ENCODE measurements at regions not wholly inside any gene's neighbourhood (a gene's known extent, or its start where the extent isn't known, plus 50 kb on each side); places are given as distances from the start of the nearest gene placed in this dataset.

GRCh38 chr4:163679189-163679588 is 184.7 kb downstream of the TMA16 start:
- H3K27ac ChIP-seq (ENCODE audit: low read depth in 2 of 2, low read length in 2 of 2), result no peak overlapping the region
- no peak for TF ChIP-seq CTCF (IDR thresholded peaks at IDR 0.05; ENCODE audit: borderline replicate concordance, extremely low read depth, insufficient read depth)
- no peak overlapping the region for H3K4me3 ChIP-seq (ENCODE audit: low read length in 3 of 3)
- FAIRE-seq, result no peak
- no peaks in the 10 kb centered on the region for H3K36me3 ChIP-seq (ENCODE audit: control insufficient read depth in 2 of 3, insufficient read depth in 3 of 3, low read length in 3 of 3)
- intact Hi-C loops (cut with DNase I), result no loop called here
- no peak for DNase-seq
- H3K4me1 ChIP-seq (ENCODE audit: control insufficient read depth in 2 of 3, insufficient read depth in 2 of 3, low read depth in 1 of 3, low read length in 3 of 3), result no peaks in the 10 kb centered on the region
- H3K9me3 ChIP-seq (ENCODE audit: control insufficient read depth in 2 of 3, insufficient read depth in 1 of 3, low read length in 3 of 3), result no peaks in the 10 kb centered on the region
- no peaks in the 10 kb centered on the region for H3K27me3 ChIP-seq (ENCODE audit: control insufficient read depth, insufficient read depth, low read length)
- no peak overlapping the region for H3K9ac ChIP-seq (ENCODE audit: low read length in 3 of 3)

GRCh38 chr4:163680386-163681098 is 186.1 kb downstream of the TMA16 start:
- H3K4me1 ChIP-seq (ENCODE audit: control insufficient read depth in 2 of 3, insufficient read depth in 2 of 3, low read depth in 1 of 3, low read length in 3 of 3), result no peaks in the 10 kb centered on the region
- intact Hi-C loops (cut with DNase I), result no loop called here
- FAIRE-seq, result no peak
- H3K36me3 ChIP-seq (ENCODE audit: control insufficient read depth in 2 of 3, insufficient read depth in 3 of 3, low read length in 3 of 3), result no peaks in the 10 kb centered on the region
- no peak overlapping the region for H3K9ac ChIP-seq (ENCODE audit: low read length in 3 of 3)
- no peak for DNase-seq
- no peaks in the 10 kb centered on the region for H3K27me3 ChIP-seq (ENCODE audit: control insufficient read depth, insufficient read depth, low read length)
- no peak overlapping the region for H3K27ac ChIP-seq (ENCODE audit: low read depth in 2 of 2, low read length in 2 of 2)
- no peak for TF ChIP-seq CTCF (IDR thresholded peaks at IDR 0.05; ENCODE audit: borderline replicate concordance, extremely low read depth, insufficient read depth)
- no peak overlapping the region for H3K4me3 ChIP-seq (ENCODE audit: low read length in 3 of 3)
- H3K9me3 ChIP-seq (ENCODE audit: control insufficient read depth in 2 of 3, insufficient read depth in 1 of 3, low read length in 3 of 3), result no peaks in the 10 kb centered on the region

DNA sequence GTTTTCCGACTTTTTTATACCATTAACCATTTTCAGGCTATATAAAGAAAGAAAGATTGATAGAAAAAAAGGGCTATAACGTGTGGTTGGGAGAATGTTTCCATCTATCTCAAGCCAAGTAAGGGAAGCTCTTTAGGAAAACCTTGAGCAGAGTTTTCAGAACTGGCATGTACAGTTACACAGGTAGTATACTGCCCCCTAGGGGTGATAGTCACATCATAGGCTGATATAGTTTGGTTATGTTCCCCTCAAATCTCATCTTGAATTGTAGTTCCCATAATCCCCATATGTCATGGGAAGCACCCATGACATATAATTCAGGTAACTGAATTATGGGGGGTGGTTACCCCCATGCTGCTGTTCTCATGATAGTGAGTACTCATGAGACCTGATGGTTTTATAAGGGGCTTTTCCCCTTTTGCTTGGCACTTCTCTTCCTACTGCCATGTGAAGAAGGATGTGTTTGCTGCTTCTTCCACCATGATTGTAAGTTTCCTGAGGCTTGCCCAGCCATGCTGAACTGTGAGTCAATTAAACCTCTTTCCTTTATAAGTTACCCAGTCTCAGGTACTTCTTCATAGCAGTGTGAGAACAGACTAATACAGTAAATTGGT is 186.8 kb downstream of the TMA16 start:
- no peaks in the 10 kb centered on the region for H3K4me1 ChIP-seq (ENCODE audit: control insufficient read depth in 2 of 3, insufficient read depth in 2 of 3, low read depth in 1 of 3, low read length in 3 of 3)
- no peak overlapping the region for H3K9ac ChIP-seq (ENCODE audit: low read length in 3 of 3)
- intact Hi-C loops (cut with DNase I), result no loop called here
- TF ChIP-seq CTCF (IDR thresholded peaks at IDR 0.05; ENCODE audit: borderline replicate concordance, extremely low read depth, insufficient read depth), result peak; percentile 51
- DNase-seq (peak in 2 of 5 donors; percentile 4 to 19), FAIRE-seq (no peak)
- H3K9me3 ChIP-seq (ENCODE audit: control insufficient read depth in 2 of 3, insufficient read depth in 1 of 3, low read length in 3 of 3), result no peaks in the 10 kb centered on the region
- no peak overlapping the region for H3K4me3 ChIP-seq (ENCODE audit: low read length in 3 of 3)
- no peaks in the 10 kb centered on the region for H3K27me3 ChIP-seq (ENCODE audit: control insufficient read depth, insufficient read depth, low read length)
- H3K36me3 ChIP-seq (ENCODE audit: control insufficient read depth in 2 of 3, insufficient read depth in 3 of 3, low read length in 3 of 3), result no peaks in the 10 kb centered on the region
- no peak overlapping the region for H3K27ac ChIP-seq (ENCODE audit: low read depth in 2 of 2, low read length in 2 of 2)
